CD4-positive, alpha-beta T cell treated with Interleukin-10 for 1 hour (primary cell): ENCODE measurements at regions not wholly inside any gene's neighbourhood (a gene's known extent, or its start where the extent isn't known, plus 50 kb on each side); places are given as distances from the start of the nearest gene placed in this dataset.

Experiments
- DNase-seq: peaks from one replicate; pipeline ENCODE4 v3.0.0-alpha.2; 2020

DNA sequence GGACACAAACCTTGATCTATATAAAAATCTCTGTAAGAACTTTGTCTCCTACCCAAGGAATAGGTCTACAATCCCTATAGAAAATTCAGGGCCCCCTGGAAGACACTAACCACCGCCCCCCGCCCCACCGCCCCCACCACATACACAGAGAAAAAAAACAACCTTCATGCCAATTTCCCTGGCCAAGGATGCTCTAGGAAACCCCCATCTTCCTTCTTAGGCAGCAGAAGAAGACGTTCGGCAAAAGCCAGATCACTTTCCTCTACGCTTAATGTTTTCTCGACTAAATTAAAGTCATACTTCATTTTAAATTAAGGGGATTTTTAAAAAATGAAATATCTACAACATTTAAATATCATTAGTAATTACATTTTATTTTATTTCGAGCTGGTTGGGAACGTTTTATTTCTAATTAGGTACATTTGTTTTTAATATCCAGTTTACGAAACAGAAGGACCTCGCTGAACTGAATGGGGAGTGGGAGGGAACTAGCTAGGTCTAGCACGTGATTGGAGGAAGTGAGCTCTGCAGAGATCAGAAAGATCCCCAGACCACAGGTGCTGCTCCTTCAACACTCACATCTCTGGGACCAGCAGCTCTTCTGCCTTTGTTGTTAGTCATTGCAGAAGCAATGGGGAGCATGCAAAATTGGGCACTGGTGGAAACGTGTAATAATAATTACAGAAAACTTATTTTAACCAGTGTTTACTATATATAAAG lies 472.3 kb downstream of the MN1 start:
- DNase-seq: no peak

- DNase-seq: no peak
Observed at GRCh38 chr22:27329966-27330645, 471.4 kb downstream of the MN1 start.

GRCh38 chr22:27331526-27332281 lies 469.9 kb downstream of the MN1 start:
- DNase-seq: no peak

- DNase-seq: no peak
Observed at GRCh38 chr22:27335102-27335660, 466.4 kb downstream of the MN1 start.

- no peak for DNase-seq
Observed at GRCh38 chr22:27336151-27337090, 465.1 kb downstream of the MN1 start.

GRCh38 chr22:27337676-27338075 lies 463.9 kb downstream of the MN1 start:
- no peak for DNase-seq

- no peak for DNase-seq
Observed at GRCh38 chr22:27340047-27340446, 461.5 kb downstream of the MN1 start.

DNA sequence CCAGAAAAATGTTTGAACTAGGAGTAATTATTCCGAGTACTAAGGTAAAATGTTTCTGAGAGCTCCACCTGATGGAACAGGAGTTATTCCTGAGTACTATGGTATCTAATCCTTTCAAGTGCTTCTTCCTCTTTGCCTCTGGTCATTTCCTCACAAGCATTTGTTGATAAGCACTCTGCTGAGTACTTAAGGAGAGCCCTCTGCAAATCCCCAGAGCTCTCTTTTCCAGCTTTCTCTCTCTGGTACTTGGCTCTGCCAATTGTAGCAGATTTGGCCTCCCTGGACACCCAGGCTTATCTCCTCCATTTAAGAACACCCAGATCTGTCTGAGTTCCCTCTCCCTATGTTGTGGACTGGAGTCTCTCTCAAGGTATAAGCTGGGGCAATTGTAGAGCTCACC lies 457.0 kb downstream of the MN1 start:
- DNase-seq: no peak

GRCh38 chr22:27345691-27346090 lies 455.9 kb downstream of the MN1 start:
- no peak for DNase-seq

DNA sequence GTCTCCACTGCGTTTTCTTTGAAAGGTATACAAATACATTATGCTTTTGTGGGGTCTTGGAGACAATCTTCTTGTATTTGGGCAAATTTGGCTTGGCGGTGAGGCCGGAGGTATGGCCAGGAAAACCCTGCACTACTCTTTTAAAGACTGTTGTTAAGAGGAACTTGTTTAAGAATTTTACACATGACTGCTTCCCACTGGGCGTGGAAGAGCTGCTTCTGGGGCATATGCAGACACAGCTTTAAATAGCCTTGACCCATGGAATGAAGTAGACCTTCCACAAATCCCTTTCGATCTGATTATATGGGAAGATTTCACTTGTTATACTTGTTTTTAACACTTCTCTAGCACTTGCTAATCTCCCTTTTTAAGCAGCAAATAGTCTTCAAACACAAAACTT lies 453.6 kb downstream of the MN1 start:
- no peak for DNase-seq

- no peak for DNase-seq
Observed at GRCh38 chr22:27348634-27349033, 452.9 kb downstream of the MN1 start.

GRCh38 chr22:27349456-27349855 lies 452.1 kb downstream of the MN1 start:
- no peak for DNase-seq

DNA sequence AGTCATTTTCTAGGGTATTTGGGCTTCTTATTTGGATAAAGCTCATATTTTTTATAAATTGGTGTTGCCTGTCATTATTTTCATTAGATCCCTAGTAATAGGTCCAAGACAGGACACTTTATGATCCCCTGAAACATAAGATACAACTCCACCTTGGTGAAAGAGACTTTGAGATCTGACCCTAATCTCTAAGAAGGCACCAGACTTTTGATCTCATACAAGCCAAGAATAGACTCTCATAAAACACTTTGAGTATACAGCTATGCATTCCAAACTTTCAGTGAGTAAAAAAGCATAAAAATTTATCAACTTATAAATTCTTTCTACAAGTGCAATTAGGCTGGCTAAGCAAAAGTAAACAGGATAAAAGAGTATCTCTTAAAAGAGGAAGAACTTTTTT lies 451.2 kb downstream of the MN1 start:
- DNase-seq: no peak

GRCh38 chr22:27352426-27352825 lies 449.1 kb downstream of the MN1 start:
- no peak for DNase-seq

DNA sequence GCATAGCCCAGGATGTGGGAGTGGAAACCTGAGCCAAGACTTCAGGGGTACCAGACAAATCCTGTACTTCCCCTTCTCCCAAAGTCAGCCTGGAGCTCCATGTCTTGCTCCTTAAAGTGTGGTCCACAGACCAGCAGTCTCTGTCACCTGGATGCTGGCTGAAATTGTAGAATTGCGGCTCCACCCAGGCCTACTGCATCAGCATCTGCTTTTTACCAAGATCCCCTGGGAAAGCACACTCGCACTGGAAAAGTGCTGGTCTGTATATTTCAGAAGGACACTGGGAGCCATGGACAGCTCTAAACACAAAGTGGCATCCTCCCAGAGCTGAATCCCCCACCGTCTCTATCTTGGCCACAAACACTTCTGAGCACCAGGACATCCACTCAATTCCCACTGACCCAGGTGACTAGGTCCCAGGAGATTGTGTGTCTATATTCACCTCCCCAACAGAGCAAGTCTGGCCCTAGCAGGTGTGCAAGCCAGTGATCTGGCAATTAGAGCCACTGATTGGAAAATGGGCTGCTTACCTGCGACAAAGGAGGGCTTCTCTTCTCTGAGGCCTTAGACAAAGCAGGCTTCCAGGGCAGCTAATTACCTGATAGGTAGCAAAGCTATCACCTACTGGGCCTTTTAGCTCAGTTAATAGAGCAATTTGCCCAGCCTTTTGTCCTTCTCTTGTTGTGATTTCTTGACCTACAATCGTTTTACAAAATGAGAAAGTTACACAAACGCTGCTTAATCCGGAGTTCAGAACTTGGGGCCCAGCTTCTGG lies 443.3 kb downstream of the MN1 start:
- no peak for DNase-seq

DNA sequence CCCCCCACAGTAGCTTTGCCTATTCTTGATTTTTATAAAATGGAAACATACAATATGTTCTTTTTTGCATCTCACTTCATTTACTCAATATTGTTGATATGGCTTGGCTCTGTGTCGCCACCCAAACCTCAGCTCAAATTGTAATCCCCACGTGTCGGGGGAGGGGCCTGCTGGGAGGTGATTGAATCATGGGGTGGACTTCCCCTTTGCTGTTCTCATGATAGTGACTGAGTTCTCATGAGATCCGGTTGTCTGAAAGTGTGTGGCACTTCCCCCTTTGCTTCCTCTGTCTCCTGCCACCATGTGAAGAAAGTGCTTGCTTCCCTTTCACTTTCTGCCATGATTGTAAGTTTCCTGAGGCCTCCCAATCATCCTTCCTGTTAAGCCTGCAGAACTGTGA lies 431.3 kb downstream of the MN1 start:
- DNase-seq: no peak

DNA sequence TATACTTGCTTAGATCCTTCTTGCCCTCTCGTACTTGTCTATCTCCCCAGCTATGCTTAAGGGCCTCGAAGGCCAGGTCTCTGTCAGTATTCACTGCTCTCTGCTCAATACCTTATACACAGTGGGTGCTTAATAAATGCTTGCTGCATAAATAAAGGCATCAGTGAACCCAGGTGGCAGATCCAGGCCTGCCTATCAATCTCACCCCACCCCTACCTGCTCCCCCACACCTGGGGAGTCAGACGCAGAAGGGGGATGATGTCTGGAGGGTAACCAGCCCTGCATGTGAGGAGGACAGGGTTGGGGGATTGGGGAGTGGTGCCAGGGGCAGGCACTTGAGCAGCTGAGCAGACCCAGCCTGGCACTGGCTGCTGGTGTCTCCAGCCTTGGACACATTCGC lies 430.6 kb downstream of the MN1 start:
- DNase-seq: no peak

GRCh38 chr22:27372364-27372763 lies 429.2 kb downstream of the MN1 start:
- no peak for DNase-seq

DNA sequence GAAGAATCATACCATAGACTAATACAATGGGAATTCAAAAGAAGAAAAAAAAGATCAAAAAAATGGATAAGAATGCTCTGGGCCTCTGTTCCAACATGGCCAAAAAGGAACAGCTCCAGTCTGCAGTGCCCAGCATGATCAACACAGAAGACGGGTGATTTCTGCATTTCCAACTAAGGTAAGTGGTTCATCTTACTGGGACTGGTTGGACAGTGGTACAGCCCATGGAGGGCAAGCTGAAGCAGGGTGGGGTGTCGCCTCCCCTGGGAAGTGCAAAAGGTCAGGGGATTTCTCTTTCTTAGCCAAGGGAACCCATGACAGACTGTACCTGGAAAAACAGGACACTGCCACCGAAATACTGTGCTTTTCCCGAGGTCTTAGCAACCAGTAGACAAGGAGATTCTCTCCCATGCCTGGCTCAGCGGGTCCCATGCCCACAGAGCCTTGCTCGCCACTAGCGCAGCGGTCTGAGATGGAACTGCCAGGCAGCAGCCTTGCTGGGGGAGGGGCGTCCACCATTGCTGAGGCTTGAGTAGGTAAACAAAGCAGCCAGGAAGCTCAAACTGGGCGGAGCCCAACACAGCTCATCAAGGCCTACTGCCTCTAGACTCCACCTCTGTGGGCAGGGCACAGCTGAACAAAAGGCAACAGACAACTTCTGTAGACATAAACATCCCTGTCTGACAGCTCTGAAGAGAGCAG lies 428.4 kb downstream of the MN1 start:
- no peak for DNase-seq

DNA sequence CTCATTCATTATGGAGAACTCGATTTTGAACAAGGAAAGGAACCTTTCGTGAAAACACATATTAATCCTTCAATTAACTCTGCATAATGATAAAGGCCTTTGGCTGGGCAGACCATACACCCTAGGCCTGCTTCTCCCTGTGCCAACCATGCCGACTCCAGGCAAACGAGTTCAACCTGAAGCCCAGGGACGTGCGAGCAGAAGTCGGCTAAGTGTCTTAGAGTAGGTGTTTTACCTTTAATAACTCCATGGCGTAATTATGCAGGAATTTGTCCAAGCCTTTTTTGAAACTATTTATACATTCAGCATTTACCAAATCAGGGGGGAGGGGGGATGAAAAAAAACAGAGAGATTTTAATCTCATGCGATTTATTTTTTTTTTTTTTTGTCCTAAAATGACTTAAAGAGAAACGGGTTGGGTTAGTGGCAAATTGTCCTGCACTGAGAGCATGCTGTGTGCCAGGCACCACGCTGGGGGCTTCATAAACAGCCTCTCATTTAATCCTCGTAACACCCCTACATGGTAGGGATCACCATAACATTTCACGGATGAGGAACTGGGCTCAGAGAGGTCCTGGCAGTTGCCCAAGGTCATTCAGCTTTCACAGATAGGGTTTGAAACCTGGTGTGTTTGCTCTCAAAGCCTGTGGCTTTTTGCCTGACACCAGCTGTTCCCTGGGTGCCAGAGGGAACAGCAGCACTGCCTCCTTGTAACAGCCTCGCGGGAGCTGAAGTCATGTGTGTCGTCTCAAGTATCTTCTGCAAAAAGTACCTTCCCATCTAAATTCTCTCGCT lies 423.9 kb downstream of the MN1 start:
- no peak for DNase-seq
